Endodermal cell (in vitro differentiated cells): ENCODE measurements at regions not wholly inside any gene's neighbourhood (a gene's known extent, or its start where the extent isn't known, plus 50 kb on each side); places are given as distances from the start of the nearest gene placed in this dataset.

ENCODE experiments used
- DNase-seq: peaks from one replicate; pipeline ENCODE4 v3.0.0-alpha.2; 2017
- H3K27ac ChIP-seq: 2 replicates; pipeline ENCODE4 v1.5.1; 2013; ENCODE audit warnings: mild to moderate bottlenecking, low read depth, low read length, moderate library complexity
- H3K27me3 ChIP-seq: 2 replicates; pipeline ENCODE4 v1.6.1; 2013; ENCODE audit warnings: mild to moderate bottlenecking, low read length, moderate library complexity; ENCODE audit not compliant: insufficient read depth, control insufficient read depth, poor library complexity, severe bottlenecking
- H3K36me3 ChIP-seq: 2 replicates; pipeline ENCODE4 v1.7.0; 2013; ENCODE audit warnings: mild to moderate bottlenecking, low read length, moderate library complexity; ENCODE audit not compliant: control insufficient read depth, insufficient read depth
- H3K4me1 ChIP-seq: one replicate; pipeline ENCODE4 v1.7.0; 2013; ENCODE audit warnings: low read length; ENCODE audit not compliant: control insufficient read depth, insufficient read depth
- H3K4me3 ChIP-seq: 2 replicates; pipeline ENCODE4 v1.5.1; 2013; ENCODE audit warnings: mild to moderate bottlenecking, low read length, moderate library complexity
- H3K9ac ChIP-seq: 2 replicates; pipeline ENCODE4 v1.6.1; 2013; ENCODE audit warnings: mild to moderate bottlenecking, low read length, moderate library complexity; ENCODE audit not compliant: poor library complexity, severe bottlenecking; ENCODE audit errors: extremely low read depth
- H3K9me3 ChIP-seq: 2 replicates; pipeline ENCODE4 v1.6.1; 2013; ENCODE audit warnings: mild to moderate bottlenecking, low read length, moderate library complexity; ENCODE audit not compliant: control insufficient read depth
- H3K27ac Mint-ChIP-seq: 2 replicates; pipeline ENCODE4 v1.8.0; 2020; ENCODE audit warnings: mixed read lengths
- H3K27me3 Mint-ChIP-seq: 2 replicates; pipeline ENCODE4 v1.8.0; 2021; ENCODE audit warnings: mild to moderate bottlenecking, mixed read lengths; ENCODE audit not compliant: insufficient read depth
- H3K36me3 Mint-ChIP-seq: 2 replicates; pipeline ENCODE4 v1.8.0; 2020; ENCODE audit warnings: low read depth, mixed read lengths
- H3K4me1 Mint-ChIP-seq: 2 replicates; pipeline ENCODE4 v1.8.0; 2020; ENCODE audit warnings: mixed read lengths
- H3K4me3 Mint-ChIP-seq: 2 replicates; pipeline ENCODE4 v1.8.0; 2020; ENCODE audit warnings: mild to moderate bottlenecking, moderate library complexity, mixed read lengths
- H3K9me3 Mint-ChIP-seq: 2 replicates; pipeline ENCODE4 v1.8.0; 2020; ENCODE audit warnings: mild to moderate bottlenecking, mixed read lengths
- CTCF ChIP-seq: fragments of 200-600 bp; sonication (generic); conservative IDR thresholded peaks from 2 replicates; pipeline ENCODE4 v1.5.0; 2021; ENCODE audit warnings: antibody characterized with exemption, mild to moderate bottlenecking
- WGBS, 2 experiments: methylation state at CpG; one replicate each; pipeline versions ENCODE4 v1.1.5 to v1.1.7; 2013; ENCODE audit warnings: missing lambda C conversion rate in 2 of 2, mixed read lengths in 1 of 2; ENCODE audit not compliant: insufficient coverage in 1 of 2, insufficient read length in 1 of 2; 5-methylcytosine and 5-hydroxymethylcytosine counted together

GRCh38 chrX:146054311-146054710, 236.7 kb downstream of the SLITRK2 start:
- H3K36me3 Mint-ChIP-seq: no peaks in the 10 kb centered on the region
- H3K9me3 Mint-ChIP-seq: peaks cover 58% of the 10 kb centered on the region
- no peak for DNase-seq
- H3K4me3 ChIP-seq: no peak overlapping the region
- H3K4me3 Mint-ChIP-seq: no peak overlapping the region
- no peak overlapping the region for H3K9ac ChIP-seq
- H3K9me3 ChIP-seq: peaks cover 21% of the 10 kb centered on the region
- no peaks in the 10 kb centered on the region for H3K27me3 Mint-ChIP-seq
- no peak for TF ChIP-seq CTCF
- H3K4me1 ChIP-seq: no peaks in the 10 kb centered on the region
- H3K36me3 ChIP-seq: no peaks in the 10 kb centered on the region
- H3K27ac Mint-ChIP-seq: no peak overlapping the region
- H3K4me1 Mint-ChIP-seq: peaks cover 5% of the 10 kb centered on the region
- no peak overlapping the region for H3K27ac ChIP-seq
- H3K27me3 ChIP-seq: no peaks in the 10 kb centered on the region

- no peaks in the 10 kb centered on the region for H3K27me3 ChIP-seq
- peaks cover 27% of the 10 kb centered on the region for H3K9me3 ChIP-seq
- H3K36me3 Mint-ChIP-seq: no peaks in the 10 kb centered on the region
- no peak for TF ChIP-seq CTCF
- H3K4me3 Mint-ChIP-seq: no peak overlapping the region
- DNase-seq: no peak
- no peaks in the 10 kb centered on the region for H3K36me3 ChIP-seq
- peaks cover 5% of the 10 kb centered on the region for H3K4me1 Mint-ChIP-seq
- H3K4me1 ChIP-seq: no peaks in the 10 kb centered on the region
- H3K4me3 ChIP-seq: no peak overlapping the region
- peaks cover 58% of the 10 kb centered on the region for H3K9me3 Mint-ChIP-seq
- no peaks in the 10 kb centered on the region for H3K27me3 Mint-ChIP-seq
- H3K9ac ChIP-seq: no peak overlapping the region
- 40 to 68% methylated on average over 1 to 2 of the region's 2 CpGs for WGBS, 2 experiments
- H3K27ac ChIP-seq: no peak overlapping the region
- H3K27ac Mint-ChIP-seq: no peak overlapping the region
Observed at GRCh38 chrX:146055733-146056132, 238.1 kb downstream of the SLITRK2 start.

GRCh38 chrX:146056511-146057081, 239.0 kb downstream of the SLITRK2 start:
- no peaks in the 10 kb centered on the region for H3K36me3 ChIP-seq
- H3K4me3 ChIP-seq: no peak overlapping the region
- no peak overlapping the region for H3K27ac ChIP-seq
- 20 to 57% methylated on average over 1 to 3 of the region's 3 CpGs for WGBS, 2 experiments
- Mint-ChIP-seq H3K36me3 (no peaks in the 10 kb centered on the region), H3K9me3 (peaks cover 50% of the 10 kb centered on the region), H3K27ac (no peak overlapping the region), H3K4me1 (peaks cover 5% of the 10 kb centered on the region), H3K27me3 (no peaks in the 10 kb centered on the region), H3K4me3 (no peak overlapping the region)
- no peaks in the 10 kb centered on the region for H3K4me1 ChIP-seq
- H3K27me3 ChIP-seq: no peaks in the 10 kb centered on the region
- DNase-seq: no peak
- no peak for TF ChIP-seq CTCF
- no peak overlapping the region for H3K9ac ChIP-seq
- peaks cover 24% of the 10 kb centered on the region for H3K9me3 ChIP-seq
